VCaP (cell line): ENCODE measurements at regions not wholly inside any gene's neighbourhood (a gene's known extent, or its start where the extent isn't known, plus 50 kb on each side); places are given as distances from the start of the nearest gene placed in this dataset.

ENCODE experiments used
- H3K27ac ChIP-seq: fragments of 450-650 bp; 2 replicates; pipeline ENCODE4 v1.5.1; 2017
- TF ChIP-seq, protein P1 (sequence below): fragments of 450-650 bp; conservative IDR thresholded peaks from 2 replicates; pipeline ENCODE4 v1.5.1; 2017; ENCODE audit warnings: mild to moderate bottlenecking, moderate library complexity

- TF ChIP-seq, protein P1, sequence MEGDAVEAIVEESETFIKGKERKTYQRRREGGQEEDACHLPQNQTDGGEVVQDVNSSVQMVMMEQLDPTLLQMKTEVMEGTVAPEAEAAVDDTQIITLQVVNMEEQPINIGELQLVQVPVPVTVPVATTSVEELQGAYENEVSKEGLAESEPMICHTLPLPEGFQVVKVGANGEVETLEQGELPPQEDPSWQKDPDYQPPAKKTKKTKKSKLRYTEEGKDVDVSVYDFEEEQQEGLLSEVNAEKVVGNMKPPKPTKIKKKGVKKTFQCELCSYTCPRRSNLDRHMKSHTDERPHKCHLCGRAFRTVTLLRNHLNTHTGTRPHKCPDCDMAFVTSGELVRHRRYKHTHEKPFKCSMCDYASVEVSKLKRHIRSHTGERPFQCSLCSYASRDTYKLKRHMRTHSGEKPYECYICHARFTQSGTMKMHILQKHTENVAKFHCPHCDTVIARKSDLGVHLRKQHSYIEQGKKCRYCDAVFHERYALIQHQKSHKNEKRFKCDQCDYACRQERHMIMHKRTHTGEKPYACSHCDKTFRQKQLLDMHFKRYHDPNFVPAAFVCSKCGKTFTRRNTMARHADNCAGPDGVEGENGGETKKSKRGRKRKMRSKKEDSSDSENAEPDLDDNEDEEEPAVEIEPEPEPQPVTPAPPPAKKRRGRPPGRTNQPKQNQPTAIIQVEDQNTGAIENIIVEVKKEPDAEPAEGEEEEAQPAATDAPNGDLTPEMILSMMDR = no peak
These were observed 52.4 kb downstream of the ELAPOR2 start for GRCh38 chr7:87007038-87007437.

GRCh38 chr7:87004956-87005355, 54.5 kb downstream of the ELAPOR2 start:
- TF ChIP-seq, protein P1 = no peak
- no peak overlapping the region for H3K27ac ChIP-seq

More at GRCh38 chr7:87007038-87007437, 52.4 kb downstream of the ELAPOR2 start:
- H3K27ac ChIP-seq = no peak overlapping the region

DNA sequence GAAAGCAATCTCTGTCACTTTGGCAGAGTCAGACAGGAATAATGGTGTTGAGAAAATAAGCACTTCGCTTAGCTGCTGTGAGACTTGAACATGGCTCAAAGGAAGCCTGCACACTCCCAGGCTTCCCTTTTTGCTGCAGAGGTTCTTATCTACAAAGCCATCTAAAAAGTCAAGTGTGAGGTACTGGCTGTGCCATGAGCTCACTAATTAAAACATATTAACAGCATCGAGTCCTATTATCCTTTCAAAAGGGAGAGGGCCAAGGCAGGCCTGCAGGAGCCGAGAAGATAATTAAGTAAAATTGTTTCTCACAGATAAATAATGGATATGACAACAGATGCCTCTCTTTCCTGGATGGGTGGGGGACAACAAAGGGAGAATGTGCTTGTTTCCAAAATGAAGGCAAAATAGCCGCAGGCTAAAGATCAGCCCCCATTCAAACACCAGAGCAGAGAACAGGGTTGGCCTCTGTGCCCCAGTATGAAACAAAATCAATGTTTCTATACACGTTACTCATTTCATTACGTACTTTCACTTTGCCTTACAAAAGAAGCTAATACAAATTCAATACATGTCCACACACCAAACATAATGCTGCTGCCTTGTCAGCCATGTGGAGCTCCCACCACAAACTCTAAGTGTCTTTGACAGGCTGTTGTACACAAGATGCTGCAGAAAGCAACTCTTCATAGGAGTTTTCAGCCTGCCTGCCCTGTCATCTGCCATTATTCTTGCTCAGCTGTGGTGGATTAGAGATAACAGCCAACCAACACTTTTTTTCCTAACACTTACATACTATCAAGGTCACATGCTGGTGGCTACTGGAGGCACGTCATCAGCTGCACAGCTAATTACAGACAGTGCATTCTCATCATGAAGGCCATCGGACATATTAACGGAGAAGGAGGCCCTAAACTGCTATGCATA, 55.3 kb downstream of the ELAPOR2 start:
- TF ChIP-seq, protein P1 = no peak
- no peak overlapping the region for H3K27ac ChIP-seq

DNA sequence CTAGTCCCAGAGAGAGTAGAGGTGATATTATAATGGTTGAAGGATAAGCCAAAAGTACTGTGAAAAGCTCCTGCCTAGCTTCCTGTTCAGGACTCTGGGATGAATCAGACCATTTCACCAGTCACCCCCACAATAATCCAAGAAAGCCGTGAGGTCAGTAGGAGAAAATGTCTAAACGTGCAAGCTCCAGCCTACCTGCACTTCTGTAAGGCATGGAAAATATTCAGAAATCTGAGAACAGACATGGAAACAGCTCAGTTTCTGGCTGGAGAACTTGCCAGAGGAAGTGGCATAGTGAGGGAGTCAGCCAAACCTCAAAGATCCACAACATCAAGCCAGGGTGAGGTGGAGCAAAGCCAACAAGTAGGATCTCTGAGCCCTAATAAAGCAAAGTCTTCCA, 58.2 kb downstream of the ELAPOR2 start:
- TF ChIP-seq, protein P1 = no peak
- no peak overlapping the region for H3K27ac ChIP-seq

DNA sequence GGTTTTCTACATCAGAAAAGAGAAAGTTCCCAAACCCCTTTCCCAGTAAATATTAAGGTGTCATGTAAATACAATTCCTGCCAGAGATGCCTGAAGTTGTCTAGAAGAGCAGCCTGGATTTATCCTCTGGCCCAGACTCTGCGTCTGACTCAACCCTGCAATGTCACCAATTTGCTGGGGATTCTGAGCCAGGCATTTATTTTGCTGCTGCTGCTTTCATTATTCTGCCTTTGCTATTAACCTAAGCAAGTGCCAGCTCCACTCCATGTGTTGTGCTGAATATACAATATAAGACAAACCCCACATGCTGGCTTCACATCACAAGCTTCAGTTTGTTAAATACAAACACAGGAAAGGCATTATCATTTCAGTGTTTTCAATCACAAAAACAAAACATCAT, 59.1 kb downstream of the ELAPOR2 start:
- TF ChIP-seq, protein P1 = no peak
- H3K27ac ChIP-seq = no peak overlapping the region

DNA sequence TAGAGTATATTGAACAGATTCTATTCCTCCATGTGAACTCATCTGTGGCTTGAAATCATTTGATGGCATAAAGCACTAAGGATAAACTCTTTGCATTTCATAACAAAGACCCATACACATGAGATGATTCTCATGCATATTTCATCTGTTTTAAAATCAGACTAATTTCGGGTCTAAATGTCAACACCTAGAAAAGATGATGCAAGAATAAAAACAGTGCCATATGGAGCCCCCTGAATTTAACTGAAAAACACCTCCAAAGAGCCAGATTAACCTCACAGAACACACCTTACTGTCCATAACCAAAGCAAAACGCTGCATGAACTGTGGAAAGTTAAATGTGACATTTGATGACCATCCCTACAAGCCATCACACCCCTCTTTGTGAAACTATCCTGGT, 59.7 kb downstream of the ELAPOR2 start:
- TF ChIP-seq, protein P1 = no peak
- H3K27ac ChIP-seq = no peak overlapping the region

DNA sequence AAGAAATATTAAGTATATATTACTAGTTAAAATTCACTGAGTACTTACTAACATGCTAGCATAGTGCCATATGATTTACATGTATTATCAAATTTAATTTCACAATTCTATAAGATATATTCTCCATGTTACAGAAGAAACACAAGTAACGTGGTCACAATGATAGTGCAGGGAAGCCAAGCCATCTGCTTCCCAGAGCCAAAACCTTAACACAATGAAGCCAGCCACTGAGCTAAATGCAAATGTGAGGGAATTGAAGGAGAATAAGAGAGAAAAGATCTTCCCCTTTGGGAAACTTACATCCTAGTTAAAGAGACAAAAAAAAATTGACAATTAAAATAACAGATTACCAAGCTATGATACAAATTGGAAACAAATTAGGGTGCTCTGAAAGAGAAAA, 63.6 kb downstream of the ELAPOR2 start:
- TF ChIP-seq, protein P1 = no peak
- no peak overlapping the region for H3K27ac ChIP-seq
